ENCODE measurements at regions not wholly inside any gene's neighbourhood (a gene's known extent, or its start where the extent isn't known, plus 50 kb on each side); places are given as distances from the start of the nearest gene placed in this dataset.

GRCh38 chr2:155157711-155158110, 459.2 kb downstream of the KCNJ3 start:
- Histone ChIP-seq H3K23ac (ENCODE audit: low read depth, low read length, poor library complexity) (no peak overlapping the region), H2BK15ac (ENCODE audit: low read length) (no peak overlapping the region), H3K18ac (ENCODE audit: low read length) (no peak overlapping the region), H2AFZ (ENCODE audit: low read length) (peak overlapping the region; percentile 61), H3K4me3 (ENCODE audit: low read length in 2 of 2) (no peak overlapping the region), H2BK12ac (ENCODE audit: low read length) (no peak overlapping the region), H3K27ac (replicated peaks; ENCODE audit: low read length) (no peak overlapping the region), H2BK120ac (ENCODE audit: low read depth, low read length) (no peak overlapping the region), H3K27me3 (ENCODE audit: control insufficient read depth in 3 of 3, insufficient read depth in 3 of 3, low read depth in 1 of 3, low read length in 3 of 3) (no peaks in the 10 kb centered on the region), H3K4me1 (ENCODE audit: control insufficient read depth in 2 of 2, insufficient read depth in 1 of 2, low read depth in 1 of 2, low read length in 2 of 2) (peaks cover 2 to 4% of the 10 kb centered on the region in 2 donors), H3K9me3 (replicated peaks in 1 of 2; ENCODE audit: control insufficient read depth in 2 of 2, insufficient read depth in 1 of 2, low read depth in 1 of 2, low read length in 2 of 2) (no peaks in the 10 kb centered on the region), H4K91ac (ENCODE audit: low read depth, low read length, poor library complexity) (no peak overlapping the region), H2BK5ac (ENCODE audit: low read length) (no peak overlapping the region), H3K36me3 (replicated peaks in 1 of 2; ENCODE audit: control insufficient read depth in 2 of 2, insufficient read depth in 2 of 2, low read length in 2 of 2) (no peaks in the 10 kb centered on the region), H3K14ac (ENCODE audit: low read length) (no peak overlapping the region), H3K79me1 (ENCODE audit: low read depth, low read length) (no peaks in the 10 kb centered on the region), H3K4ac (ENCODE audit: low read length) (no peak overlapping the region), H3K4me2 (ENCODE audit: insufficient read depth, low read length, poor library complexity, severe bottlenecking) (no peak overlapping the region), H2AK5ac (ENCODE audit: low read depth, low read length) (no peak overlapping the region), H4K8ac (ENCODE audit: low read depth, low read length) (no peak overlapping the region), H3K9ac (ENCODE audit: low read depth, low read length, poor library complexity) (no peak overlapping the region)
- no peak for DNase-seq (ENCODE audit: low spot score)
- no CpG with 5 or more reads among the region's 2 CpGs for WGBS, 2 donors (ENCODE audit: extremely low coverage in 2 of 2, insufficient read length in 2 of 2, insufficient replicate concordance in 1 of 2)

DNA sequence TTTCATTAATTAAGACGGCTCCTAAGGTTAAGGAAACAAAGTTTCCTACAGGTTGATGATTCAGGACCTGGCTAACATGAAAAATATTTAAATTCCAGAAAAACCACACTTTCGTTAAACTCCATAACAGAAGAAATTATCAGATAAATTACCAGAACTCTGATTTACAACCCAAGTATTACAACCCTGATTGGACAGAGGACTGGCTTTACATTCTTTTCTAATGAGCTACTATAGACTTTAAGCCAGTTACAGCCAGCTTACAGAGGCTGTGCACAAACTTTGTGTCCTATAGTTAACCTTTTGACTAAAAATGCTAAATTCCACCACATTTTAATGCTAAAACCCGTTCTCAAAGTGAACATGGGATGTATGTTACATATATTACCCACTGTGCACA, 458.6 kb downstream of the KCNJ3 start:
- Histone ChIP-seq H3K27ac (replicated peaks; ENCODE audit: low read length) (no peak overlapping the region), H3K18ac (ENCODE audit: low read length) (no peak overlapping the region), H3K14ac (ENCODE audit: low read length) (no peak overlapping the region), H3K36me3 (replicated peaks in 1 of 2; ENCODE audit: control insufficient read depth in 2 of 2, insufficient read depth in 2 of 2, low read length in 2 of 2) (no peaks in the 10 kb centered on the region), H3K27me3 (ENCODE audit: control insufficient read depth in 3 of 3, insufficient read depth in 3 of 3, low read depth in 1 of 3, low read length in 3 of 3) (no peaks in the 10 kb centered on the region), H3K9ac (ENCODE audit: low read depth, low read length, poor library complexity) (no peak overlapping the region), H2BK15ac (ENCODE audit: low read length) (no peak overlapping the region), H2BK12ac (ENCODE audit: low read length) (no peak overlapping the region), H3K4me3 (ENCODE audit: low read length in 2 of 2) (no peak overlapping the region), H2AFZ (ENCODE audit: low read length) (peak overlapping the region; percentile 61), H3K4me2 (ENCODE audit: insufficient read depth, low read length, poor library complexity, severe bottlenecking) (no peak overlapping the region), H3K23ac (ENCODE audit: low read depth, low read length, poor library complexity) (no peak overlapping the region), H3K4me1 (ENCODE audit: control insufficient read depth in 2 of 2, insufficient read depth in 1 of 2, low read depth in 1 of 2, low read length in 2 of 2) (peaks cover 2 to 4% of the 10 kb centered on the region in 2 donors), H3K9me3 (replicated peaks in 1 of 2; ENCODE audit: control insufficient read depth in 2 of 2, insufficient read depth in 1 of 2, low read depth in 1 of 2, low read length in 2 of 2) (no peaks in the 10 kb centered on the region), H2AK5ac (ENCODE audit: low read depth, low read length) (no peak overlapping the region), H3K4ac (ENCODE audit: low read length) (no peak overlapping the region), H4K91ac (ENCODE audit: low read depth, low read length, poor library complexity) (no peak overlapping the region), H2BK5ac (ENCODE audit: low read length) (no peak overlapping the region), H2BK120ac (ENCODE audit: low read depth, low read length) (no peak overlapping the region), H3K79me1 (ENCODE audit: low read depth, low read length) (no peaks in the 10 kb centered on the region), H4K8ac (ENCODE audit: low read depth, low read length) (no peak overlapping the region)
- no peak for DNase-seq (ENCODE audit: low spot score)
- no CpG with 5 or more reads among the region's 3 CpGs for WGBS, 2 donors (ENCODE audit: extremely low coverage in 2 of 2, insufficient read length in 2 of 2, insufficient replicate concordance in 1 of 2)

- no peak overlapping the region for H3K14ac ChIP-seq (ENCODE audit: low read length)
- peaks cover 2 to 4% of the 10 kb centered on the region in 2 donors for H3K4me1 ChIP-seq (ENCODE audit: control insufficient read depth in 2 of 2, insufficient read depth in 1 of 2, low read depth in 1 of 2, low read length in 2 of 2)
- no peaks in the 10 kb centered on the region for H3K36me3 ChIP-seq (replicated peaks in 1 of 2; ENCODE audit: control insufficient read depth in 2 of 2, insufficient read depth in 2 of 2, low read length in 2 of 2)
- no peak overlapping the region for H2AK5ac ChIP-seq (ENCODE audit: low read depth, low read length)
- H3K4me2 ChIP-seq (ENCODE audit: insufficient read depth, low read length, poor library complexity, severe bottlenecking) = no peak overlapping the region
- no peak overlapping the region for H4K91ac ChIP-seq (ENCODE audit: low read depth, low read length, poor library complexity)
- H3K27me3 ChIP-seq (ENCODE audit: control insufficient read depth in 3 of 3, insufficient read depth in 3 of 3, low read depth in 1 of 3, low read length in 3 of 3) = no peaks in the 10 kb centered on the region
- H3K18ac ChIP-seq (ENCODE audit: low read length) = no peak overlapping the region
- H3K9me3 ChIP-seq (replicated peaks in 1 of 2; ENCODE audit: control insufficient read depth in 2 of 2, insufficient read depth in 1 of 2, low read depth in 1 of 2, low read length in 2 of 2) = no peaks in the 10 kb centered on the region
- H2BK120ac ChIP-seq (ENCODE audit: low read depth, low read length) = no peak overlapping the region
- no peak overlapping the region for H3K4me3 ChIP-seq (ENCODE audit: low read length in 2 of 2)
- peak overlapping the region; percentile 3 for H2AFZ ChIP-seq (ENCODE audit: low read length)
- no peak overlapping the region for H2BK12ac ChIP-seq (ENCODE audit: low read length)
- H3K27ac ChIP-seq (replicated peaks; ENCODE audit: low read length) = no peak overlapping the region
- H2BK5ac ChIP-seq (ENCODE audit: low read length) = no peak overlapping the region
- no CpG with 5 or more reads among the region's 2 CpGs for WGBS, 2 donors (ENCODE audit: extremely low coverage in 2 of 2, insufficient read length in 2 of 2, insufficient replicate concordance in 1 of 2)
- H3K79me1 ChIP-seq (ENCODE audit: low read depth, low read length) = no peaks in the 10 kb centered on the region
- H3K4ac ChIP-seq (ENCODE audit: low read length) = no peak overlapping the region
- no peak overlapping the region for H2BK15ac ChIP-seq (ENCODE audit: low read length)
- H4K8ac ChIP-seq (ENCODE audit: low read depth, low read length) = no peak overlapping the region
- no peak overlapping the region for H3K23ac ChIP-seq (ENCODE audit: low read depth, low read length, poor library complexity)
- DNase-seq (ENCODE audit: low spot score) = no peak
- no peak overlapping the region for H3K9ac ChIP-seq (ENCODE audit: low read depth, low read length, poor library complexity)
Measured at GRCh38 chr2:155151945-155152344, 453.4 kb downstream of the KCNJ3 start.

DNA sequence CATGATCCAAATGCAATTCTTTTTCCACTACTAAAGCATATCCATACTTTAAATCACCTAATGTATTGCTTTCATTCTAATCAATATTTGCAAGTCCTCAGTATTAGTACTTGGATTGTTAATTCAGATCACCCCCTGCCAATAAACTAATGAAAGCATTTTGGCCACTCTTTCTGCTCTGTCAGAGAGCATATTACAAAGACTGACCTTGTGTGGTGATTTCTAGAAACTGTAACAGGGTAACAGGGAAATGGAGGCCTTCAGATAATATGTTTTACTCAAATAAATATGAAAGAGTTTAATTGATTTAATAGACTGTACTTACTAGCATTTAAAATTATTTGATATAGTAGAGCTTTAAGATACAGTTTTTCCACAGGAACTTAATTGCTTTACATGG, 453.0 kb downstream of the KCNJ3 start:
- Histone ChIP-seq H2BK120ac (ENCODE audit: low read depth, low read length) (no peak overlapping the region), H3K18ac (ENCODE audit: low read length) (no peak overlapping the region), H3K4me2 (ENCODE audit: insufficient read depth, low read length, poor library complexity, severe bottlenecking) (no peak overlapping the region), H2BK5ac (ENCODE audit: low read length) (no peak overlapping the region), H3K4ac (ENCODE audit: low read length) (no peak overlapping the region), H3K4me3 (ENCODE audit: low read length in 2 of 2) (no peak overlapping the region), H2BK15ac (ENCODE audit: low read length) (no peak overlapping the region), H3K9ac (ENCODE audit: low read depth, low read length, poor library complexity) (no peak overlapping the region), H3K14ac (ENCODE audit: low read length) (no peak overlapping the region), H3K9me3 (replicated peaks in 1 of 2; ENCODE audit: control insufficient read depth in 2 of 2, insufficient read depth in 1 of 2, low read depth in 1 of 2, low read length in 2 of 2) (no peaks in the 10 kb centered on the region), H2BK12ac (ENCODE audit: low read length) (no peak overlapping the region), H3K27ac (replicated peaks; ENCODE audit: low read length) (no peak overlapping the region), H3K36me3 (replicated peaks in 1 of 2; ENCODE audit: control insufficient read depth in 2 of 2, insufficient read depth in 2 of 2, low read length in 2 of 2) (no peaks in the 10 kb centered on the region), H3K4me1 (ENCODE audit: control insufficient read depth in 2 of 2, insufficient read depth in 1 of 2, low read depth in 1 of 2, low read length in 2 of 2) (peaks cover 2 to 4% of the 10 kb centered on the region in 2 donors), H2AK5ac (ENCODE audit: low read depth, low read length) (no peak overlapping the region), H3K27me3 (ENCODE audit: control insufficient read depth in 3 of 3, insufficient read depth in 3 of 3, low read depth in 1 of 3, low read length in 3 of 3) (no peaks in the 10 kb centered on the region), H3K79me1 (ENCODE audit: low read depth, low read length) (no peaks in the 10 kb centered on the region), H2AFZ (ENCODE audit: low read length) (no peak overlapping the region), H4K8ac (ENCODE audit: low read depth, low read length) (no peak overlapping the region), H3K23ac (ENCODE audit: low read depth, low read length, poor library complexity) (no peak overlapping the region), H4K91ac (ENCODE audit: low read depth, low read length, poor library complexity) (no peak overlapping the region)
- no peak for DNase-seq (ENCODE audit: low spot score)

All from neuronal stem cell (in vitro differentiated cells).